ENCODE measurements at regions not wholly inside any gene's neighbourhood (a gene's known extent, or its start where the extent isn't known, plus 50 kb on each side); places are given as distances from the start of the nearest gene placed in this dataset.

- CTCF ChIA-PET, result interaction anchor here (0.6 kb wide), 1 partner anchor 243 kb away, joined by 3 read pairs; no protein-coding TSS in a partner anchor
- H3K36me3 ChIP-seq (ENCODE audit: control insufficient read depth in 2 of 2, insufficient read depth in 1 of 2, low read length in 2 of 2), result no peaks in the 10 kb centered on the region
- TF ChIP-seq ZNF157 (tag by site-specific recombination; IDR thresholded peaks at IDR 0.05) (no peak), YY2 (tag by site-specific recombination; IDR thresholded peaks at IDR 0.05) (no peak), ZNF223 (tag by site-specific recombination; IDR thresholded peaks at IDR 0.05) (no peak), ZNF518A (tag by site-specific recombination; conservative IDR thresholded peaks at IDR 0.05; ENCODE audit: low read depth) (no peak), ZNF140 (tag by site-specific recombination; IDR thresholded peaks at IDR 0.05) (no peak), ZNF513 (tag by site-specific recombination; IDR thresholded peaks at IDR 0.05) (no peak)
- H3K4me1 ChIP-seq (ENCODE audit: control insufficient read depth, insufficient read depth, low read length), result no peaks in the 10 kb centered on the region
- H3K9me3 ChIP-seq (ENCODE audit: control insufficient read depth, insufficient read depth, low read depth, low read length), result no peaks in the 10 kb centered on the region
- no peak overlapping the region for H3K4me3 ChIP-seq (ENCODE audit: low read depth, low read length)
- no peak overlapping the region for H3K27ac ChIP-seq (ENCODE audit: extremely low read depth, low read depth, low read length)
- POLR2A ChIA-PET, result no interaction called here
Observed at GRCh38 chr16:35664091-35664693, 2204.8 kb downstream of the TP53TG3F start.

- H3K9me3 ChIP-seq (ENCODE audit: control insufficient read depth, insufficient read depth, low read depth, low read length), result no peaks in the 10 kb centered on the region
Observed at GRCh38 chr16:35685085-35685484, 2225.7 kb downstream of the TP53TG3F start.

GRCh38 chr16:35686595-35686994 lies 2227.2 kb downstream of the TP53TG3F start:
- TF ChIP-seq GLI2 (tag by site-specific recombination; IDR thresholded peaks at IDR 0.05; ENCODE audit: borderline replicate concordance, low read depth) (no peak), ATF2 (tag by site-specific recombination; IDR thresholded peaks at IDR 0.05; ENCODE audit: low read depth) (no peak), ZNF530 (tag by site-specific recombination; IDR thresholded peaks at IDR 0.05; ENCODE audit: low read depth) (no peak), ZNF274 (IDR thresholded peaks at IDR 0.05; ENCODE audit: low read length) (no peak), ZNF274 (tag by site-specific recombination; IDR thresholded peaks at IDR 0.05; ENCODE audit: borderline replicate concordance) (no peak), ZBTB11 (tag by site-specific recombination; conservative IDR thresholded peaks at IDR 0.05; ENCODE audit: low read depth) (no peak), ZNF426 (tag by site-specific recombination; IDR thresholded peaks at IDR 0.05) (no peak), ZNF654 (tag by site-specific recombination; IDR thresholded peaks at IDR 0.05; ENCODE audit: low read depth) (no peak), ZNF10 (tag by site-specific recombination; IDR thresholded peaks at IDR 0.05) (no peak), ZNF24 (tag by site-specific recombination; IDR thresholded peaks at IDR 0.05) (no peak), ZSCAN5A (tag by site-specific recombination; IDR thresholded peaks at IDR 0.05) (no peak)
- H3K36me3 ChIP-seq (ENCODE audit: control insufficient read depth in 2 of 2, insufficient read depth in 1 of 2, low read length in 2 of 2), result no peaks in the 10 kb centered on the region
- no peaks in the 10 kb centered on the region for H3K9me3 ChIP-seq (ENCODE audit: control insufficient read depth, insufficient read depth, low read depth, low read length)
- H3K4me1 ChIP-seq (ENCODE audit: control insufficient read depth, insufficient read depth, low read length), result no peaks in the 10 kb centered on the region
- H3K27ac ChIP-seq (ENCODE audit: extremely low read depth, low read depth, low read length), result no peak overlapping the region
- CTCF ChIA-PET, result no interaction called here
- POLR2A ChIA-PET, result no interaction called here
- H3K4me3 ChIP-seq (ENCODE audit: low read depth, low read length), result no peak overlapping the region

More at GRCh38 chr16:35685085-35685484, 2225.7 kb downstream of the TP53TG3F start:
- ChIA-PET POLR2A (no interaction called here), CTCF (no interaction called here)
- no peak overlapping the region for H3K27ac ChIP-seq (ENCODE audit: extremely low read depth, low read depth, low read length)
- no peak overlapping the region for H3K4me3 ChIP-seq (ENCODE audit: low read depth, low read length)
- no peak for TF ChIP-seq SCRT2 (tag by site-specific recombination; IDR thresholded peaks at IDR 0.05)
- no peak for TF ChIP-seq SALL2 (tag by site-specific recombination; IDR thresholded peaks at IDR 0.05; ENCODE audit: borderline replicate concordance)
- no peak for TF ChIP-seq ZNF561 (tag by site-specific recombination; IDR thresholded peaks at IDR 0.05; ENCODE audit: borderline replicate concordance)
- no peak for TF ChIP-seq ZNF660 (tag by site-specific recombination; IDR thresholded peaks at IDR 0.05)
- H3K4me1 ChIP-seq (ENCODE audit: control insufficient read depth, insufficient read depth, low read length), result no peaks in the 10 kb centered on the region
- H3K36me3 ChIP-seq (ENCODE audit: control insufficient read depth in 2 of 2, insufficient read depth in 1 of 2, low read length in 2 of 2), result no peaks in the 10 kb centered on the region
